GM10266 (cell line): ENCODE measurements at regions not wholly inside any gene's neighbourhood (a gene's known extent, or its start where the extent isn't known, plus 50 kb on each side); places are given as distances from the start of the nearest gene placed in this dataset.
"Not testable (repeated sequence)": the region's sequence is repeated elsewhere in the genome, so short reads cannot be mapped to it uniquely, and the experiment has no call there.

Experiments used
- DNase-seq: peaks from one replicate; pipeline ENCODE4 v3.0.0; 2012; ENCODE audit errors: extremely low spot score
- TF ChIP-seq, protein P1 (sequence below): IDR thresholded peaks from 2 replicates; pipeline ENCODE4 v1.5.1; 2012; ENCODE audit warnings: mild to moderate bottlenecking, low read depth; ENCODE audit not compliant: control insufficient read depth, insufficient read depth; ENCODE audit errors: missing control alignments

GRCh38 chr6:169086020-169086419 lies 167.6 kb downstream of the THBS2 start:
- DNase-seq, result no peak
- TF ChIP-seq, protein P1, sequence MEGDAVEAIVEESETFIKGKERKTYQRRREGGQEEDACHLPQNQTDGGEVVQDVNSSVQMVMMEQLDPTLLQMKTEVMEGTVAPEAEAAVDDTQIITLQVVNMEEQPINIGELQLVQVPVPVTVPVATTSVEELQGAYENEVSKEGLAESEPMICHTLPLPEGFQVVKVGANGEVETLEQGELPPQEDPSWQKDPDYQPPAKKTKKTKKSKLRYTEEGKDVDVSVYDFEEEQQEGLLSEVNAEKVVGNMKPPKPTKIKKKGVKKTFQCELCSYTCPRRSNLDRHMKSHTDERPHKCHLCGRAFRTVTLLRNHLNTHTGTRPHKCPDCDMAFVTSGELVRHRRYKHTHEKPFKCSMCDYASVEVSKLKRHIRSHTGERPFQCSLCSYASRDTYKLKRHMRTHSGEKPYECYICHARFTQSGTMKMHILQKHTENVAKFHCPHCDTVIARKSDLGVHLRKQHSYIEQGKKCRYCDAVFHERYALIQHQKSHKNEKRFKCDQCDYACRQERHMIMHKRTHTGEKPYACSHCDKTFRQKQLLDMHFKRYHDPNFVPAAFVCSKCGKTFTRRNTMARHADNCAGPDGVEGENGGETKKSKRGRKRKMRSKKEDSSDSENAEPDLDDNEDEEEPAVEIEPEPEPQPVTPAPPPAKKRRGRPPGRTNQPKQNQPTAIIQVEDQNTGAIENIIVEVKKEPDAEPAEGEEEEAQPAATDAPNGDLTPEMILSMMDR, result no peak

DNA sequence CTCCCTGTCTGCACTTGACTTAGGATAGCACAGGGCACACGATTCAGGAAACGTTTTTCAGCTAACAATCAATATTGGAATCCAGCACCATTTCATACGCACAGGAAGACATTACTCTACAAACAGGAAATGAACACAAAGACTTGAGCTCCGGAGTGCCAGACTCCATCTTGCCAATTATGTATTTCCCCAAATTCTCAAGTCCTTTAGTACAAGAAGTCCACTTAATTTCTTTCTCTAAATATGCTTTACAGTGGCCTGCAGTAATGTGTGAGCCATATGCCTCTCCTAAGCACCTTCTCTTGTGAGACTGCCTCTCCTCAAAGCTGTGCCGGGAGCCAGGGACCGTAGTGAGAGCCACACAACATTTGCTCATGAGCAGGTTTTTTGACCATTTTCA lies 168.2 kb downstream of the THBS2 start:
- no peak for DNase-seq
- TF ChIP-seq, protein P1, result no peak

GRCh38 chr6:169084557-169084956 lies 169.1 kb downstream of the THBS2 start:
- not testable (repeated sequence) for DNase-seq

DNA sequence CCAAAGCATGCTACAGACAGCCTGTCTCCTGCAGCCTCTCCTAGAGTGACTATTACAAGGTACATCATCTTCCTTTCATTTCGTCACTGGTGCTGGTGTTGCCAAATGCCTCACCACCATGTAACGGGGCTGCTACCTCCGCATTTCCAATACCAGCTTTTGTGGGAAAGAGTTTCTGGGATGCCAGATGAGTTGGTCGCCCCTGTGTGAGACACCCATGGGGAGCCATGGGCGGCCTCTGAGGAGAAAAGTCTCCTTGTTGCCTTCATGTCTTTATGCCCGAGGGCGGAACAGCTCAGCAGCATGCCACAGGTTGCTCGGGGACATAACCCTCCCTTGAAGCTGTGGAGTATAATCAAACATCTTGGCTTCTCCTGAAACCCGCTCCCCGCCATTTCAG lies 169.6 kb downstream of the THBS2 start:
- DNase-seq, result no peak
- TF ChIP-seq, protein P1, result no peak

- DNase-seq, result no peak
- TF ChIP-seq, protein P1, result no peak
Observed at GRCh38 chr6:169083508-169083874, 170.2 kb downstream of the THBS2 start.

DNA sequence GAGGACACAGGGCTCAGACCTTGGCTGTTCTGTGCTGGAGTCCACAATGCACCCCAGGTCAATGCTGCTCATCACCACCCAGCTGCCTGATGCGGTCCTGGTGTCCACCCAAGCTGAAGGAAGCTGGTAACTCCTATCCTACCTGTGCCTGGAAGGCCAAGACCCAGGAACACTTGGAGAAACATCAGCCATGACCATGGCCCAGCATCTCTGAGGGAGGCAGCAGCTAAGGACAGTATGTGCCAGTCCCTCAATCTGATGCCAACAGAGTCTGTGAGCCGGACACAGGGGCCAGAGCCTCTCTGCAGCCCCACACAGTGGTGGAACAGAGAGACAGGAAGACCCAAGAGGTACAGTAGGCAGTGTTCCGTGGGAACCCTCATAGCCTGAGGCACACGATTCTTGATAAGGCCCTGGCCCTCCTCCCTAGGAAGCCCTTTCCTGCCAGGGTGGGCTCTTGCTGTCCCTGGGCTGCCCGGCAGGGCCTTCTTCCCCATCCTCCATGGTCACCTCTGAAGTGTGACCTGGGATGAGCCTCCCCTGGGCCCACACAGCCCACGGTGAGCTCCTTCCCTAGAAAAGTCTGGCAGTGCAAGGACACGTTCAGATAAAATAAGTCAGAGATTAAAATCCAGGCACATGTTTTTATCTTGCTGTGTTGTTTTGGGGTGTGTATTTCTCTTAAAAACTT lies 170.7 kb downstream of the THBS2 start:
- TF ChIP-seq, protein P1, result no peak
- no peak for DNase-seq

DNA sequence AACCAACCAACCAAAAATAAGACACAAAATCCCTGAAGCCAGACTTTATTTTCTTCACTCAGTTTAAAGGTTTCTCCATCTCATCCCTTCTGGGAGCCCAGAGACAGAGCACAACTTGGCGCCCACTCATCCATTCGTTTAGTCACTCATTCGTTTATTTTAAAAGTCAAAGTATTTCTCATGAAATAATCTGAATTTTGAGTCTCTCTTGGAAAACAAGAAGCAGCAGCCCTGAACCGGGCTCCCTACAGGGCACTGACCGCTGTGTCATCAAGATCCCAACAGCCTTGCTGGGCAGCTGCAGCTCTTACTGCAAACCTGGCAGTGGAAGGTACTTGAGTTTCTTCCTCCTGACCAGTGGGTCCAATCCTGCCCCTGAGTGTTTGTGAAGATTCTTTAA lies 171.6 kb downstream of the THBS2 start:
- no peak for DNase-seq
- TF ChIP-seq, protein P1, result no peak

DNA sequence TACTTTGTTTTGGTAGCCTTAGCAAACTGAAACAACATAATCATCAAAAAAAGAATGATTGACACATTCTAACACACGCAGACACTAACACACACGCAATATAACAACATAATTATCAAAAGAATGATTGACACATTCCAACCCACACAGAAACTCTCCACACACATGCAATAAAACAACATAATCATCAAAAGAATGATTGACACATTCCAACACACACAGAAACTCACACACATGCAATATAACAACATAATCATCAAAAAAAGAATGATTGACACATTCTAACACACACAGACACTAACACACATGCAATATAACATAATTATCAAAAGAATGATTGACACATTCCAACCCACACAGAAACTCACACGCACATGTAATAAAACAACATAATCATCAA lies 172.4 kb downstream of the THBS2 start:
- no peak for DNase-seq
- TF ChIP-seq, protein P1, result no peak
